Astrocyte of the spinal cord (primary cell): ENCODE measurements at regions not wholly inside any gene's neighbourhood (a gene's known extent, or its start where the extent isn't known, plus 50 kb on each side); places are given as distances from the start of the nearest gene placed in this dataset.

Experiments used
- DNase-seq: peaks from one replicate; pipeline ENCODE4 v3.0.0; 2011; ENCODE audit warnings: low read depth, low spot score
- H3K4me3 ChIP-seq: 2 replicates; pipeline ENCODE4 v1.5.1; 2011; ENCODE audit warnings: low read depth, mild to moderate bottlenecking, low read length, moderate library complexity
- CTCF ChIP-seq: IDR thresholded peaks from 2 replicates; pipeline ENCODE4 v1.5.1; 2012; ENCODE audit warnings: low read depth, mild to moderate bottlenecking, low read length, inconsistent platforms
- in situ Hi-C: cut with HindIII; loops from 2 replicates; pipeline ENCODE4 v1.10.0; 2017; ENCODE audit warnings: low sequenced_read_pairs

GRCh38 chr9:1702701-1703100 is 312.4 kb upstream of the SMARCA2 start:
- TF ChIP-seq CTCF = no peak
- no peak overlapping the region for H3K4me3 ChIP-seq
- DNase-seq = no peak
- in situ Hi-C loops = no loop called here

GRCh38 chr9:1707291-1707690 is 307.9 kb upstream of the SMARCA2 start:
- in situ Hi-C loops = no loop called here
- no peak for DNase-seq
- H3K4me3 ChIP-seq = no peak overlapping the region
- no peak for TF ChIP-seq CTCF

DNA sequence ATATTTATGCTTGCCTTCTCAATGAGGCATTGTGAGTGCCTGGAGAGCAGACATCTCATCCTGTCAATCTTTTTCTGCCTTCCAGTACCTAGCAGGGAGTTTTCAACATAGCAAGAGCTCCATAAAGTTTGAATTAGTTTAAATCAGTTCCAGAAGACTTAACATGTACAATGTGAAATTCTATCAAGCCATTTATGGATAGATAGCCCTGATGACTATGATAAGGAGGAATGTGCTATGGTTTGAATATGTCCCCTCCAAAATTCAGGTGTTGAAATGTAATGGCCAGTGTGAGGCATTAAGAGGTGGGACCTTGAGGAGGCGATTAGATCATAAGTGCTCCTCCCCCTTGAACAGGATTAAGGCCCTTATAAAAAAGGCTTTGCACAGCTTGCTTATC is 306.9 kb upstream of the SMARCA2 start:
- no peak overlapping the region for H3K4me3 ChIP-seq
- in situ Hi-C loops = no loop called here
- no peak for DNase-seq

DNA sequence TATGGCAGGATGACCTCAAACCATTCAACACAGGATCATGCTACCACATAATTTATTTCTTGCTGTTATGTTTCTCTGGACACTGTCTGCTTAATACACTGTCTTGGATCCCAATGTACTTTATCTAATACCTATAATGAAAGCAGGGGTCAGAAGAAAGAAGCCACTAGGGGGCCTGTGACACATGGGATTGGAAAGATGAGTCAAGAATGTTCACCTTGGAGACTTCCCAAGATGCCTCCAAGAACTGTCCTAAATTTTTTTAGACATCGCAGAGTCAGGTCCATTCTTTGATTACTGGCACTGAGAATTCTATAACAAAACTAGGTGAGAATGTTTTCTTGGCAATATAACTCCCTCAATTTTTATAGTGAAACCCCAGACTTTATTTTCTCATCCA is 305.8 kb upstream of the SMARCA2 start:
- H3K4me3 ChIP-seq = no peak overlapping the region
- peak; percentile 1 for TF ChIP-seq CTCF
- in situ Hi-C loops = no loop called here
- DNase-seq = no peak

More for the DNA sequence above, 306.9 kb upstream of the SMARCA2 start:
- no peak for TF ChIP-seq CTCF

DNA sequence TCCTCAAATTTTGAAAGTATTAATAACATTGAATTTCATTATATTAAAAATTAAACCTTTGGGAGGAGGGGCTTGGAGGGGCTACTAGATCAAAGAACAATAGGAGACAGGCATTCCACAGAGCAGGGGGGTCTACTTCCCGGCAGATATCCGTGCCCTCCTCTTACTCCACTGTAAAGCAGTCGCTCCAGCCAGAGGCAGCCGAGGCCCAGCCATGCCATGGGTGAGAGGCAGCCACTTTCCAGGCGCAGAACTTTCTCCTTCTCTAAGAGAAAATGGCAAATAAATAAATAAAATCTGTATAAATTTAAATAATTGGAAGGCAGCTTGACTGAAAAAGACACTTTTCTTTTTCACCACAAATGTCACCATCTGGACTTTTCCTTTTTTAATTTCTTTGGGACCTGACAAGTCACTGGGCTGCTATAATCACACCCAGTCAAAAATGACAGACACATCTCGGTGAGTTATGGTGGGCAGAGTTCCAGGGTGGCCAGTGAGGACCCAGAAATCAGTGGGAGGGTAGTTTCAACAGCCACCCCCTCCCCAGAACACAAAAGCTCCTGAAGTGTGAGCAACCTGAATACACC is 302.2 kb upstream of the SMARCA2 start:
- in situ Hi-C loops = no loop called here
- no peak for DNase-seq
- TF ChIP-seq CTCF = no peak
- no peak overlapping the region for H3K4me3 ChIP-seq

DNA sequence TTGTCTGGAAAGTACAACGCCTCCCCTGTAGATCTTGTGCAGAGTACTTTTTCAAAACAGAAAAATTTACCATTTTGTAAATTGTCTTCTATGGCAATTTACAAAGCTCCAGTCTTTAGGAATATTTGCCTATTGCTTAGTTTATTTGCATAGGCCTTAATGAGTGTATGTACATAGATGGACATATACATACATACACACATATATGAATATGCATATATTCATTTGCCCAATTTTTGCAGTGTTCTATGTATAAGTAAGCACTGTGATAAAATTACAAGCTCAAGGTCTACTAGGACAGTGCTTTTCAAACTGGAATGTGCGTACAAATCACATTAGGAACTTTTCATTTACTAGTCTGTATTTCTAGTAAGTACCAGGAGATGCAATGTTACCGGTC is 301.3 kb upstream of the SMARCA2 start:
- no peak overlapping the region for H3K4me3 ChIP-seq
- no peak for TF ChIP-seq CTCF
- DNase-seq = no peak
- in situ Hi-C loops = no loop called here

- no peak overlapping the region for H3K4me3 ChIP-seq
- no peak for DNase-seq
- no peak for TF ChIP-seq CTCF
- in situ Hi-C loops = no loop called here
Observed at GRCh38 chr9:1717882-1718281, 297.3 kb upstream of the SMARCA2 start.
